Trophoblast cell (in vitro differentiated cells and primary cell): ENCODE measurements at regions not wholly inside any gene's neighbourhood (a gene's known extent, or its start where the extent isn't known, plus 50 kb on each side); places are given as distances from the start of the nearest gene placed in this dataset.

ENCODE experiments used
- DNase-seq, 2 donors: peaks; one replicate each; pipeline ENCODE4 v3.0.0-alpha.2; 2016
- H2AFZ ChIP-seq: 2 replicates; pipeline ENCODE4 v1.6.1; 2013; ENCODE audit warnings: low read length, moderate library complexity, mild to moderate bottlenecking; ENCODE audit not compliant: insufficient read depth, poor library complexity
- H2AK5ac ChIP-seq: 2 replicates; pipeline ENCODE4 v1.6.1; 2013; ENCODE audit warnings: mild to moderate bottlenecking, low read length
- H2BK120ac ChIP-seq: 2 replicates; pipeline ENCODE4 v1.6.1; 2013; ENCODE audit warnings: low read length, mild to moderate bottlenecking, moderate library complexity; ENCODE audit not compliant: insufficient read depth, poor library complexity
- H2BK12ac ChIP-seq: 2 replicates; pipeline ENCODE4 v1.6.1; 2013; ENCODE audit warnings: mild to moderate bottlenecking, low read length, moderate library complexity
- H2BK5ac ChIP-seq: 2 replicates; pipeline ENCODE4 v1.6.1; 2013; ENCODE audit warnings: low read length, low read depth, moderate library complexity, mild to moderate bottlenecking; ENCODE audit not compliant: poor library complexity
- H3K14ac ChIP-seq: 2 replicates; pipeline ENCODE4 v1.6.1; 2013; ENCODE audit warnings: mild to moderate bottlenecking, low read length
- H3K18ac ChIP-seq: 2 replicates; pipeline ENCODE4 v1.6.1; 2013; ENCODE audit warnings: mild to moderate bottlenecking, low read length
- H3K23ac ChIP-seq: 2 replicates; pipeline ENCODE4 v1.6.1; 2013; ENCODE audit warnings: low read length
- H3K27ac ChIP-seq: 2 replicates; pipeline ENCODE4 v1.5.1; 2013; ENCODE audit warnings: low read depth, mild to moderate bottlenecking, inconsistent platforms, low read length, moderate library complexity
- H3K27me3 ChIP-seq: 2 replicates; pipeline ENCODE4 v1.6.1; 2013; ENCODE audit warnings: inconsistent platforms, mild to moderate bottlenecking, low read length, moderate library complexity; ENCODE audit not compliant: insufficient read depth
- H3K36me3 ChIP-seq, 2 experiments: 1 replicate in 1 of 2; 2 replicates in 1 of 2; pipeline ENCODE4 v1.6.1; 2013; ENCODE audit warnings: low read length in 2 of 2, mild to moderate bottlenecking in 2 of 2, moderate library complexity in 1 of 2; ENCODE audit not compliant: insufficient read depth in 2 of 2, control insufficient read depth in 1 of 2
- H3K4ac ChIP-seq: 2 replicates; pipeline ENCODE4 v1.6.1; 2013; ENCODE audit warnings: low read depth, mild to moderate bottlenecking, low read length, moderate library complexity
- H3K4me1 ChIP-seq, 2 experiments: 1 replicate in 1 of 2; 2 replicates in 1 of 2; pipeline ENCODE4 v1.6.1; 2013; ENCODE audit warnings: low read length in 2 of 2, mild to moderate bottlenecking in 2 of 2, moderate library complexity in 1 of 2; ENCODE audit not compliant: insufficient read depth in 2 of 2, control insufficient read depth in 1 of 2
- H3K4me2 ChIP-seq: 2 replicates; pipeline ENCODE4 v1.6.1; 2013; ENCODE audit warnings: inconsistent platforms, mild to moderate bottlenecking, low read length, moderate library complexity
- H3K4me3 ChIP-seq: 2 replicates; pipeline ENCODE4 v1.5.1; 2013; ENCODE audit warnings: mild to moderate bottlenecking, low read depth, low read length, inconsistent platforms
- H3K79me1 ChIP-seq: one replicate; pipeline ENCODE4 v1.6.1; 2013; ENCODE audit warnings: low read length
- H3K79me2 ChIP-seq: 2 replicates; pipeline ENCODE4 v1.6.1; 2013; ENCODE audit warnings: low read length, mild to moderate bottlenecking; ENCODE audit not compliant: control insufficient read depth, insufficient read depth, poor library complexity
- H3K9ac ChIP-seq: 2 replicates; pipeline ENCODE4 v1.6.1; 2013; ENCODE audit warnings: mild to moderate bottlenecking, low read length
- H3K9me3 ChIP-seq: 2 replicates; pipeline ENCODE4 v1.6.1; 2013; ENCODE audit warnings: low read depth, mild to moderate bottlenecking, control low read depth, inconsistent platforms, low read length; ENCODE audit not compliant: insufficient read depth
- H4K12ac ChIP-seq: 2 replicates; pipeline ENCODE4 v1.6.1; 2013; ENCODE audit warnings: low read depth, mild to moderate bottlenecking, low read length, moderate library complexity
- H4K8ac ChIP-seq: 2 replicates; pipeline ENCODE4 v1.6.1; 2013; ENCODE audit warnings: low read depth, mild to moderate bottlenecking, low read length, moderate library complexity
- H4K91ac ChIP-seq: one replicate; pipeline ENCODE4 v1.6.1; 2013; ENCODE audit warnings: low read depth, mild to moderate bottlenecking, low read length, moderate library complexity
- WGBS: extraction: QIAGEN DNeasy Blood & Tissue Kit; methylation state at CpG from one replicate; pipeline ENCODE4 v1.1.7; 2013; ENCODE audit warnings: missing lambda C conversion rate; ENCODE audit not compliant: insufficient read length, insufficient coverage; ENCODE audit errors: extremely low coverage; 5-methylcytosine and 5-hydroxymethylcytosine counted together

- H3K18ac ChIP-seq: no peak overlapping the region
- no peaks in the 10 kb centered on the region for H3K36me3 ChIP-seq
- H3K9me3 ChIP-seq: no peaks in the 10 kb centered on the region
- no peak overlapping the region for H2BK120ac ChIP-seq
- H3K79me2 ChIP-seq: no peaks in the 10 kb centered on the region
- no peak overlapping the region for H3K23ac ChIP-seq
- no peak overlapping the region for H2AFZ ChIP-seq
- H2BK5ac ChIP-seq: no peak overlapping the region
- DNase-seq: no peak
- no peak overlapping the region for H3K14ac ChIP-seq
- no peaks in the 10 kb centered on the region for H3K27me3 ChIP-seq
- no peak overlapping the region for H2AK5ac ChIP-seq
- H2BK12ac ChIP-seq: no peak overlapping the region
- no peak overlapping the region for H3K9ac ChIP-seq
- no peaks in the 10 kb centered on the region for H3K79me1 ChIP-seq
- H4K8ac ChIP-seq: no peak overlapping the region
- H3K4me3 ChIP-seq: no peak overlapping the region
- H3K27ac ChIP-seq: no peak overlapping the region
- H3K4ac ChIP-seq: no peak overlapping the region
- no peak overlapping the region for H3K4me2 ChIP-seq
- H4K12ac ChIP-seq: no peak overlapping the region
- no peak overlapping the region for H4K91ac ChIP-seq
- H3K4me1 ChIP-seq: no peaks in the 10 kb centered on the region
These were observed 387.9 kb downstream of the PYDC2 start for GRCh38 chr3:191848818-191849217.

GRCh38 chr3:191859531-191859930, 398.6 kb downstream of the PYDC2 start:
- Histone ChIP-seq H3K14ac (no peak overlapping the region), H2AFZ (no peak overlapping the region), H4K8ac (no peak overlapping the region), H2BK5ac (no peak overlapping the region), H3K36me3 (no peaks in the 10 kb centered on the region), H3K4me2 (no peak overlapping the region), H4K91ac (no peak overlapping the region), H3K79me1 (no peaks in the 10 kb centered on the region), H3K23ac (no peak overlapping the region), H3K4ac (no peak overlapping the region), H3K79me2 (no peaks in the 10 kb centered on the region), H3K27me3 (no peaks in the 10 kb centered on the region), H3K9me3 (no peaks in the 10 kb centered on the region), H2AK5ac (no peak overlapping the region), H3K18ac (no peak overlapping the region), H3K27ac (no peak overlapping the region), H2BK120ac (no peak overlapping the region), H3K4me3 (no peak overlapping the region), H3K4me1 (no peaks in the 10 kb centered on the region), H2BK12ac (no peak overlapping the region), H4K12ac (no peak overlapping the region), H3K9ac (no peak overlapping the region)
- no CpG with 5 or more reads among the region's 3 CpGs for WGBS
- no peak for DNase-seq

GRCh38 chr3:191869738-191870415, 408.9 kb downstream of the PYDC2 start:
- H3K4ac ChIP-seq: no peak overlapping the region
- H3K79me2 ChIP-seq: no peaks in the 10 kb centered on the region
- H3K18ac ChIP-seq: no peak overlapping the region
- no peak overlapping the region for H2BK12ac ChIP-seq
- no peaks in the 10 kb centered on the region for H3K36me3 ChIP-seq
- H3K14ac ChIP-seq: no peak overlapping the region
- H3K27ac ChIP-seq: no peak overlapping the region
- WGBS: no CpG with 5 or more reads among the region's 5 CpGs
- H3K79me1 ChIP-seq: no peaks in the 10 kb centered on the region
- no peak overlapping the region for H2AK5ac ChIP-seq
- no peak overlapping the region for H2BK5ac ChIP-seq
- no peak overlapping the region for H4K12ac ChIP-seq
- no peak overlapping the region for H3K4me3 ChIP-seq
- no peak overlapping the region for H3K4me2 ChIP-seq
- no peak overlapping the region for H3K23ac ChIP-seq
- H4K91ac ChIP-seq: no peak overlapping the region
- H2BK120ac ChIP-seq: no peak overlapping the region
- H3K27me3 ChIP-seq: no peaks in the 10 kb centered on the region
- no peak overlapping the region for H4K8ac ChIP-seq
- DNase-seq: no peak
- no peak overlapping the region for H3K9ac ChIP-seq
- H3K4me1 ChIP-seq: no peaks in the 10 kb centered on the region
- H3K9me3 ChIP-seq: no peaks in the 10 kb centered on the region
- H2AFZ ChIP-seq: no peak overlapping the region

GRCh38 chr3:191873736-191874135, 412.8 kb downstream of the PYDC2 start:
- Histone ChIP-seq H3K36me3 (no peaks in the 10 kb centered on the region), H4K8ac (no peak overlapping the region), H4K91ac (no peak overlapping the region)

More at GRCh38 chr3:191873736-191874135, 412.8 kb downstream of the PYDC2 start:
- H3K4ac ChIP-seq: no peak overlapping the region
- H2BK12ac ChIP-seq: no peak overlapping the region
- H3K23ac ChIP-seq: no peak overlapping the region
- no peaks in the 10 kb centered on the region for H3K79me1 ChIP-seq
- no peaks in the 10 kb centered on the region for H3K79me2 ChIP-seq
- no peak for DNase-seq
- no peak overlapping the region for H3K4me2 ChIP-seq
- no peak overlapping the region for H2BK5ac ChIP-seq
- no peak overlapping the region for H3K9ac ChIP-seq
- no peak overlapping the region for H2AK5ac ChIP-seq
- no peak overlapping the region for H4K12ac ChIP-seq
- H3K18ac ChIP-seq: no peak overlapping the region
- no peak overlapping the region for H2BK120ac ChIP-seq
- H3K14ac ChIP-seq: no peak overlapping the region
- WGBS: no CpG with 5 or more reads among the region's 2 CpGs
- no peaks in the 10 kb centered on the region for H3K9me3 ChIP-seq
- H3K27ac ChIP-seq: no peak overlapping the region
- H3K4me3 ChIP-seq: no peak overlapping the region
- no peaks in the 10 kb centered on the region for H3K27me3 ChIP-seq
- H3K4me1 ChIP-seq: no peaks in the 10 kb centered on the region
- H2AFZ ChIP-seq: no peak overlapping the region
